HCT116 (cell line): ENCODE measurements at regions not wholly inside any gene's neighbourhood (a gene's known extent, or its start where the extent isn't known, plus 50 kb on each side); places are given as distances from the start of the nearest gene placed in this dataset.
A peak's percentile ranks its signal among the peaks of the same experiment; 100 is the strongest.

ENCODE experiments used
- ATAC-seq: fragments of 200-7000 bp; cut with Tn5 transposase; 2 replicates; pipeline ENCODE4 v1.9.1; 2020; ENCODE audit warnings: mild to moderate bottlenecking, moderate library complexity
- BruUV-seq: library from RNA; stranded (reverse); fragments of 400-500 nt; replicated peaks from 2 replicates; lab custom pipeline; 2021; lab: Mats Ljungman, UMichigan
- CTCF ChIA-PET: fragments of 300-600 bp; sonication (Branson Sonifier 250); formaldehyde crosslinking; loops from one replicate; lab custom pipeline; 2021; ENCODE audit warnings: antibody characterized with exemption; lab: Charles Lee
- POLR2A ChIA-PET: fragments of 300-600, 350-600 bp; sonication (Branson Sonifier 250); formaldehyde crosslinking; loops from one replicate; lab custom pipeline; 2021; ENCODE audit warnings: antibody characterized with exemption; lab: Charles Lee
- RAD21 ChIA-PET, 2 experiments: fragments of 300-600 bp; sonication (Branson Sonifier 250); formaldehyde crosslinking; loops; one replicate each; lab custom pipeline; 2023; ENCODE audit warnings: low total read pairs in 2 of 2; ENCODE audit not compliant: uncharacterized antibody in 2 of 2, unreplicated experiment in 2 of 2, low non-redundant PET in 1 of 2; lab: Charles Lee
- DNase-seq: peaks from one replicate; pipeline ENCODE4 v3.0.0-alpha.2; 2010; ENCODE audit warnings: low read depth, low spot score
- H2AFZ ChIP-seq: fragments of 200-600 bp; shearing (Covaris generic), sonication (generic); 2 replicates; pipeline ENCODE4 v1.6.1; 2017; ENCODE audit warnings: low read depth, mixed run types, mixed read lengths, antibody characterized with exemption, low read length; ENCODE audit not compliant: poor library complexity, severe bottlenecking
- H3K27ac ChIP-seq: 2 replicates; pipeline ENCODE4 v1.5.1; 2012; ENCODE audit warnings: low read depth, low read length
- H3K27me3 ChIP-seq: fragments of 200-600 bp; sonication (generic); 2 replicates; pipeline ENCODE4 v1.6.1; 2016; ENCODE audit warnings: mixed run types, low read length, mixed read lengths; ENCODE audit not compliant: insufficient read depth
- H3K36me3 ChIP-seq, 2 experiments: fragments of 200-500 bp in 1 of 2; fragments of 200-600 bp in 1 of 2; sonication (Bioruptor generic) in 1 of 2; sonication (generic) in 1 of 2; 2 replicates each; pipeline versions ENCODE4 v1.5.1 to v1.6.1; 2014 to 2016; ENCODE audit warnings: low read length in 2 of 2, inconsistent platforms in 1 of 2, mixed read lengths in 1 of 2, mixed run types in 1 of 2; ENCODE audit not compliant: insufficient read depth in 2 of 2, control insufficient read depth in 1 of 2
- H3K4me1 ChIP-seq, 2 experiments: fragments of 200-600 bp in 1 of 2; sonication (generic) in 1 of 2; 2 replicates each; pipeline versions ENCODE4 v1.5.1 to v1.6.1; 2012 to 2017; ENCODE audit warnings: low read length in 2 of 2, inconsistent platforms in 1 of 2, mild to moderate bottlenecking in 1 of 2, mixed read lengths in 1 of 2, mixed run types in 1 of 2, moderate library complexity in 1 of 2; ENCODE audit not compliant: insufficient read depth in 2 of 2, control insufficient read depth in 1 of 2
- H3K4me2 ChIP-seq: fragments of 200-600 bp; sonication (generic); 2 replicates; pipeline ENCODE4 v1.6.1; 2017; ENCODE audit warnings: mixed run types, low read length, mixed read lengths
- H3K4me3 ChIP-seq, 2 experiments: fragments of 200-600 bp in 1 of 2; sonication (generic) in 1 of 2; replicated peaks in 1 of 2; 2 replicates each; pipeline ENCODE4 v1.5.1; 2011 to 2016; ENCODE audit warnings: low read length in 2 of 2, control low read depth in 1 of 2, low read depth in 1 of 2, mild to moderate bottlenecking in 1 of 2, mixed read lengths in 1 of 2, mixed run types in 1 of 2
- H3K79me2 ChIP-seq: fragments of 200-600 bp; sonication (generic); 2 replicates; pipeline ENCODE4 v1.6.1; 2017; ENCODE audit warnings: mild to moderate bottlenecking, mixed run types, low read length, moderate library complexity, mixed read lengths; ENCODE audit not compliant: insufficient read depth
- H3K9ac ChIP-seq: fragments of 200-600 bp; sonication (generic); 2 replicates; pipeline ENCODE4 v1.6.1; 2016; ENCODE audit warnings: low read length, mixed read lengths
- H3K9me2 ChIP-seq: fragments of 200-600 bp; sonication (generic), shearing (Covaris generic); 2 replicates; pipeline ENCODE4 v1.6.1; 2017; ENCODE audit warnings: mixed run types, mild to moderate bottlenecking, moderate library complexity; ENCODE audit not compliant: insufficient read depth
- H3K9me3 ChIP-seq, 2 experiments: fragments of 200-500 bp in 1 of 2; fragments of 200-600 bp in 1 of 2; sonication (Bioruptor generic) in 1 of 2; sonication (generic) in 1 of 2; 2 replicates each; pipeline ENCODE4 v1.6.1; 2014 to 2017; ENCODE audit warnings: low read length in 2 of 2, mixed read lengths in 2 of 2, inconsistent platforms in 1 of 2, low read depth in 1 of 2, mild to moderate bottlenecking in 1 of 2, mixed run types in 1 of 2, moderate library complexity in 1 of 2; ENCODE audit not compliant: control insufficient read depth in 1 of 2, insufficient read depth in 1 of 2
- H4K20me1 ChIP-seq: fragments of 200-600 bp; sonication (generic), shearing (Covaris generic); 2 replicates; pipeline ENCODE4 v1.6.1; 2017; ENCODE audit warnings: mixed run types, mild to moderate bottlenecking, moderate library complexity; ENCODE audit not compliant: insufficient read depth
- ATF3 ChIP-seq: IDR thresholded peaks from 2 replicates; pipeline ENCODE4 v1.6.1; 2012
- CBX3 ChIP-seq: IDR thresholded peaks from 2 replicates; pipeline ENCODE4 v1.6.1; 2012; ENCODE audit warnings: low read depth
- CEBPB ChIP-seq: IDR thresholded peaks from 2 replicates; pipeline ENCODE4 v1.6.1; 2012; ENCODE audit warnings: low read depth
- EGR1 ChIP-seq: IDR thresholded peaks from 2 replicates; pipeline ENCODE4 v1.6.1; 2012; ENCODE audit warnings: low read depth
- ELF1 ChIP-seq: IDR thresholded peaks from 2 replicates; pipeline ENCODE4 v1.6.1; 2012; ENCODE audit warnings: low read depth, borderline replicate concordance
- EZH2 ChIP-seq: fragments of 200-600 bp; sonication (generic); IDR thresholded peaks from 2 replicates; pipeline ENCODE4 v1.6.1; 2017; ENCODE audit warnings: antibody characterized with exemption, mixed run types
- FOSL1 ChIP-seq: IDR thresholded peaks from 2 replicates; pipeline ENCODE4 v1.6.1; 2012; ENCODE audit warnings: low read depth
- JUND ChIP-seq: IDR thresholded peaks from 2 replicates; pipeline ENCODE4 v1.6.1; 2012
- MAX ChIP-seq: IDR thresholded peaks from 2 replicates; pipeline ENCODE4 v1.6.1; 2012
- POLR2A ChIP-seq: IDR thresholded peaks from 2 replicates; pipeline ENCODE4 v1.7.0; 2011; ENCODE audit warnings: borderline replicate concordance; ENCODE audit not compliant: insufficient read depth, insufficient read length; ENCODE audit errors: extremely low read depth
- POLR2AphosphoS5 ChIP-seq: IDR thresholded peaks from 2 replicates; pipeline ENCODE4 v1.6.1; 2011; ENCODE audit warnings: mild to moderate bottlenecking, low read depth, low read length, moderate library complexity
- REST ChIP-seq: IDR thresholded peaks from 2 replicates; pipeline ENCODE4 v1.6.1; 2012; ENCODE audit warnings: low read depth
- SIN3A ChIP-seq: IDR thresholded peaks from 2 replicates; pipeline ENCODE4 v1.6.1; 2012; ENCODE audit warnings: low read depth
- SP1 ChIP-seq: IDR thresholded peaks from 2 replicates; pipeline ENCODE4 v1.6.1; 2012; ENCODE audit warnings: low read depth
- TCF7L2 ChIP-seq: IDR thresholded peaks from 2 replicates; pipeline ENCODE4 v1.7.0; 2011; ENCODE audit warnings: borderline replicate concordance, inconsistent platforms; ENCODE audit not compliant: insufficient read depth, insufficient read length; ENCODE audit errors: extremely low read depth
- ZNF274 ChIP-seq: fragments of 200-500 bp; sonication (Bioruptor generic); IDR thresholded peaks from 2 replicates; pipeline ENCODE4 v1.6.1; 2014; ENCODE audit warnings: mild to moderate bottlenecking, low read depth, low read length, inconsistent platforms
- intact Hi-C: fragments of 100-400 bp; cut with micrococcal nuclease; formaldehyde crosslinking; loops from 2 replicates; pipeline ENCODE4 v1.10.0; 2022
- TF ChIP-seq, protein P1 (sequence below): IDR thresholded peaks from 2 replicates; pipeline ENCODE4 v1.6.1; 2011; ENCODE audit warnings: mild to moderate bottlenecking, low read length, moderate library complexity; ENCODE audit not compliant: insufficient replicate concordance; ENCODE audit errors: extremely low read depth

GRCh38 chr10:3481496-3481895 is 303.5 kb downstream of the KLF6 start:
- no peaks in the 10 kb centered on the region for H3K36me3 ChIP-seq
- H3K27me3 ChIP-seq: no peaks in the 10 kb centered on the region
- ChIA-PET POLR2A (no interaction called here), CTCF (interaction anchor here (1.1 kb wide), 1 partner anchor 14 kb away, joined by 4 read pairs; no protein-coding TSS in a partner anchor), RAD21 (no interaction called here)
- H3K9me3 ChIP-seq: no peaks in the 10 kb centered on the region
- H3K9me2 ChIP-seq: no peaks in the 10 kb centered on the region
- H3K79me2 ChIP-seq: no peaks in the 10 kb centered on the region
- H3K4me1 ChIP-seq: peaks cover 18 to 31% of the 10 kb centered on the region in 2 experiments
- DNase-seq (no peak), ATAC-seq (no peak)
- intact Hi-C loops: loop anchor here (10.0 kb wide), 1 partner anchor 283 kb away; no protein-coding TSS in a partner anchor
- TF ChIP-seq TCF7L2 (no peak), ZNF274 (no peak), MAX (no peak), SP1 (no peak), REST (no peak), ELF1 (no peak), POLR2AphosphoS5 (no peak), CBX3 (no peak), JUND (no peak), EZH2 (no peak), EGR1 (no peak), SIN3A (no peak), FOSL1 (no peak), ATF3 (no peak), CEBPB (no peak), POLR2A (no peak)
- TF ChIP-seq, protein P1, sequence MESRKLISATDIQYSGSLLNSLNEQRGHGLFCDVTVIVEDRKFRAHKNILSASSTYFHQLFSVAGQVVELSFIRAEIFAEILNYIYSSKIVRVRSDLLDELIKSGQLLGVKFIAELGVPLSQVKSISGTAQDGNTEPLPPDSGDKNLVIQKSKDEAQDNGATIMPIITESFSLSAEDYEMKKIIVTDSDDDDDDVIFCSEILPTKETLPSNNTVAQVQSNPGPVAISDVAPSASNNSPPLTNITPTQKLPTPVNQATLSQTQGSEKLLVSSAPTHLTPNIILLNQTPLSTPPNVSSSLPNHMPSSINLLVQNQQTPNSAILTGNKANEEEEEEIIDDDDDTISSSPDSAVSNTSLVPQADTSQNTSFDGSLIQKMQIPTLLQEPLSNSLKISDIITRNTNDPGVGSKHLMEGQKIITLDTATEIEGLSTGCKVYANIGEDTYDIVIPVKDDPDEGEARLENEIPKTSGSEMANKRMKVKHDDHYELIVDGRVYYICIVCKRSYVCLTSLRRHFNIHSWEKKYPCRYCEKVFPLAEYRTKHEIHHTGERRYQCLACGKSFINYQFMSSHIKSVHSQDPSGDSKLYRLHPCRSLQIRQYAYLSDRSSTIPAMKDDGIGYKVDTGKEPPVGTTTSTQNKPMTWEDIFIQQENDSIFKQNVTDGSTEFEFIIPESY: no peak
- no peak overlapping the region for H3K27ac ChIP-seq
- H2AFZ ChIP-seq: peak overlapping the region; percentile 1
- peak overlapping the region; percentile 76; the same call in 1 of the 2 replicates for H3K4me2 ChIP-seq
- H3K9ac ChIP-seq: peak overlapping the region; percentile 32; the same call in 1 of the 2 replicates
- BruUV-seq: no TSS peak
- H3K4me3 ChIP-seq: no peak overlapping the region
- H4K20me1 ChIP-seq: no peaks in the 10 kb centered on the region
